SK-N-SH (cell line): ENCODE measurements at regions not wholly inside any gene's neighbourhood (a gene's known extent, or its start where the extent isn't known, plus 50 kb on each side); places are given as distances from the start of the nearest gene placed in this dataset.

Experiments used
- CTCF ChIA-PET: fragments of 300-600, 350-600 bp; formaldehyde crosslinking; extraction: SDS; loops from one replicate; lab custom pipeline; 2021; lab: Yijun Ruan, JAX
- POLR2A ChIA-PET: fragments of 350-600 bp; sonication (Branson Sonifier 250); formaldehyde crosslinking; extraction: SDS; loops from one replicate; lab custom pipeline; 2020; ENCODE audit warnings: antibody characterized with exemption, inconsistent platforms; lab: Yijun Ruan, JAX
- DNase-seq: peaks from one replicate; pipeline ENCODE4 v3.0.0; 2012
- H2AFZ ChIP-seq: fragments of 200-600 bp; sonication (generic); 2 replicates; pipeline ENCODE4 v1.8.1; 2016; ENCODE audit warnings: antibody characterized with exemption, mild to moderate bottlenecking, low read depth
- H3F3A ChIP-seq: fragments of 200-600 bp; sonication (generic); replicated peaks from 2 replicates; pipeline ENCODE3; 2016; ENCODE audit warnings: antibody characterized with exemption, mild to moderate bottlenecking; ENCODE audit not compliant: insufficient read depth
- H3K27ac ChIP-seq, 2 experiments: fragments of 200-500 bp in 1 of 2; fragments of 200-600 bp in 1 of 2; sonication (Bioruptor generic) in 1 of 2; sonication (generic), shearing (Covaris generic) in 1 of 2; 2 replicates each; pipeline versions ENCODE4 v1.5.1 to v1.6.1; 2014 to 2016; ENCODE audit warnings: low read depth in 2 of 2, inconsistent platforms in 1 of 2, low read length in 1 of 2, mild to moderate bottlenecking in 1 of 2, mixed read lengths in 1 of 2
- H3K27me3 ChIP-seq: fragments of 200-600 bp; sonication (generic), shearing (Covaris generic); 2 replicates; pipeline ENCODE4 v1.6.1; 2016; ENCODE audit warnings: mixed run types; ENCODE audit not compliant: insufficient read depth
- H3K36me3 ChIP-seq, 2 experiments: fragments of 200-500 bp in 1 of 2; fragments of 200-600 bp in 1 of 2; sonication (Bioruptor generic) in 1 of 2; sonication (generic) in 1 of 2; replicated peaks in 1 of 2; 2 replicates each; pipeline versions ENCODE3 to v1.5.1; 2014 to 2016; ENCODE audit warnings: low read length in 1 of 2, mild to moderate bottlenecking in 1 of 2; ENCODE audit not compliant: insufficient read depth in 2 of 2, control insufficient read depth in 1 of 2
- H3K4me1 ChIP-seq, 2 experiments: fragments of 200-500 bp in 1 of 2; fragments of 200-600 bp in 1 of 2; sonication (Bioruptor generic) in 1 of 2; sonication (generic), shearing (Covaris generic) in 1 of 2; 2 replicates each; pipeline versions ENCODE4 v1.5.1 to v1.6.1; 2014 to 2016; ENCODE audit warnings: low read depth in 1 of 2, low read length in 1 of 2, mixed run types in 1 of 2; ENCODE audit not compliant: insufficient read depth in 2 of 2, control insufficient read depth in 1 of 2
- H3K4me2 ChIP-seq: fragments of 200-600 bp; sonication (generic), shearing (Covaris generic); 2 replicates; pipeline ENCODE4 v1.6.1; 2017; ENCODE audit warnings: mixed run types
- H3K4me3 ChIP-seq, 2 experiments: fragments of 200-500 bp in 1 of 2; fragments of 200-600 bp in 1 of 2; sonication (Bioruptor generic) in 1 of 2; sonication (generic), shearing (Covaris generic) in 1 of 2; 2 replicates each; pipeline versions ENCODE4 v1.5.1 to v1.8.1; 2014 to 2016; ENCODE audit warnings: low read depth in 2 of 2, inconsistent platforms in 1 of 2, low read length in 1 of 2, mild to moderate bottlenecking in 1 of 2, mixed read lengths in 1 of 2, moderate library complexity in 1 of 2
- H3K79me2 ChIP-seq: fragments of 200-600 bp; sonication (generic); 2 replicates; pipeline ENCODE4 v1.8.1; 2017; ENCODE audit warnings: mild to moderate bottlenecking; ENCODE audit not compliant: insufficient read depth
- H3K9ac ChIP-seq: fragments of 200-600 bp; sonication (generic); 2 replicates; pipeline ENCODE4 v1.6.1; 2017; ENCODE audit warnings: mixed run types
- H3K9me2 ChIP-seq: fragments of 200-600 bp; sonication (generic); 2 replicates; pipeline ENCODE4 v1.6.1; 2017; ENCODE audit warnings: mixed run types
- H3K9me3 ChIP-seq: fragments of 200-600 bp; sonication (generic); 2 replicates; pipeline ENCODE4 v1.6.1; 2017; ENCODE audit warnings: mixed run types, mild to moderate bottlenecking, moderate library complexity
- H4K20me1 ChIP-seq: fragments of 200-600 bp; sonication (generic); 2 replicates; pipeline ENCODE4 v1.6.1; 2017; ENCODE audit warnings: mild to moderate bottlenecking, mixed run types; ENCODE audit not compliant: insufficient read depth
- ELF1 ChIP-seq: IDR thresholded peaks from 2 replicates; pipeline ENCODE4 v1.4.0; 2012
- EZH2phosphoT487 ChIP-seq: fragments of 200-600 bp; sonication (generic); IDR thresholded peaks from 2 replicates; pipeline ENCODE4 v1.6.1; 2017; ENCODE audit warnings: low read depth, mixed run types, mild to moderate bottlenecking, antibody characterized with exemption, moderate library complexity, borderline replicate concordance
- FOXJ3 ChIP-seq: sonication (generic); formaldehyde crosslinking; IDR thresholded peaks from 2 replicates; pipeline ENCODE4 v1.5.1; 2020; ENCODE audit warnings: mild to moderate bottlenecking, missing genetic modification reagents
- FOXM1 ChIP-seq: IDR thresholded peaks from 2 replicates; pipeline ENCODE4 v1.4.0; 2012; ENCODE audit warnings: low read depth, mild to moderate bottlenecking
- GATA2 ChIP-seq: sonication (generic); formaldehyde crosslinking; IDR thresholded peaks from 2 replicates; pipeline ENCODE4 v1.5.0; 2020; ENCODE audit warnings: mild to moderate bottlenecking, missing genetic modification reagents
- JUND ChIP-seq: IDR thresholded peaks from 2 replicates; pipeline ENCODE4 v1.4.0; 2012
- MEF2A ChIP-seq: IDR thresholded peaks from 2 replicates; pipeline ENCODE4 v1.4.0; 2012; ENCODE audit warnings: low read depth, borderline replicate concordance
- NFIC ChIP-seq: IDR thresholded peaks from 2 replicates; pipeline ENCODE4 v1.4.0; 2012; ENCODE audit warnings: borderline replicate concordance
- POLR2AphosphoS5 ChIP-seq: IDR thresholded peaks from 2 replicates; pipeline ENCODE4 v1.6.1; 2012; ENCODE audit warnings: low read depth, low read length
- RCOR1 ChIP-seq: fragments of 150-350 bp; IDR thresholded peaks from 2 replicates; pipeline ENCODE4 v1.6.1; 2017; ENCODE audit warnings: antibody characterized with exemption, low read length
- SMC3 ChIP-seq: IDR thresholded peaks from 2 replicates; pipeline ENCODE4 v1.6.1; 2012; ENCODE audit warnings: low read depth, low read length, improper control_type of control experiment
- TAF1 ChIP-seq: IDR thresholded peaks from 2 replicates; pipeline ENCODE4 v1.6.1; 2012; ENCODE audit warnings: low read depth, mild to moderate bottlenecking, low read length, moderate library complexity, borderline replicate concordance
- TCF12 ChIP-seq: IDR thresholded peaks from 2 replicates; pipeline ENCODE4 v1.4.0; 2012
- YY1 ChIP-seq: IDR thresholded peaks from 2 replicates; pipeline ENCODE4 v1.4.0; 2012; ENCODE audit warnings: low read depth, mild to moderate bottlenecking
- WGBS: methylation state at CpG from one replicate; pipeline ENCODE4 v1.1.6; 2017; ENCODE audit warnings: low lambda C conversion rate; 5-methylcytosine and 5-hydroxymethylcytosine counted together
- TF ChIP-seq, protein P1 (sequence below): fragments of 150-350 bp; IDR thresholded peaks from 2 replicates; pipeline ENCODE4 v1.6.1; 2016; ENCODE audit warnings: mild to moderate bottlenecking, low read depth, low read length
- TF ChIP-seq, protein P2 (sequence below): fragments of 200-600 bp; sonication (generic); IDR thresholded peaks from 2 replicates; pipeline ENCODE4 v1.6.1; 2017; ENCODE audit warnings: antibody characterized with exemption, mild to moderate bottlenecking, moderate library complexity
- TF ChIP-seq, protein P3 (sequence below): IDR thresholded peaks from 2 replicates; pipeline ENCODE4 v1.4.0; 2012; ENCODE audit warnings: low read depth, borderline replicate concordance
- TF ChIP-seq, protein P4 (sequence below): fragments of 150-350 bp; IDR thresholded peaks from 2 replicates; pipeline ENCODE4 v1.6.1; 2017; ENCODE audit warnings: antibody characterized with exemption, low read length, low read depth, borderline replicate concordance
- TF ChIP-seq, protein P5 (sequence below): IDR thresholded peaks from 2 replicates; pipeline ENCODE4 v1.4.0; 2012; ENCODE audit warnings: low read depth

DNA sequence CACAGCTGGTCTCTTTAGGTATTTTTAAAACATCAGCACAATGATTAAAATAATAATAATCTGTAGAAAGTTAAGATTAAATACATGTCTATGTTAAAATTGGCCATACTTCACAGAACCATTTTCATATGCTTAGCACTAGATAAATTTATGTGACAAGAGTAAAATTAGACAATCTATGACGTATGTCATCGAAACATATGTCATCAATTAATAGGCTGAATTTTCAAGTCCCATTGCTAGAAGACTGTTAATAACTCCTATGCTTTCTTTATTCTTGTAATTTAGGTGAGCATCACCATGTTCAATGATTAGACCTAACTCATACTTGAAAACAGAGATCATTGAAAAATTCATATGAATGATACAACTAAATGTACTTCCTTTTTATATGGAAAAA is 593.3 kb upstream of the KCNMB2 start:
- no peak for DNase-seq
- H3K4me1 ChIP-seq: no peaks in the 10 kb centered on the region; a peak in 2 of 4 replicates
- no peaks in the 10 kb centered on the region for H3K9me3 ChIP-seq
- no peak overlapping the region for H3K4me2 ChIP-seq
- H3K27ac ChIP-seq: no peak overlapping the region
- no peaks in the 10 kb centered on the region for H3K79me2 ChIP-seq
- CTCF ChIA-PET: interaction anchor here (1.0 to 1.1 kb wide), 2 partner anchors 20 to 201 kb away, joined by 3 read pairs; no protein-coding TSS in a partner anchor
- TF ChIP-seq, protein P1, sequence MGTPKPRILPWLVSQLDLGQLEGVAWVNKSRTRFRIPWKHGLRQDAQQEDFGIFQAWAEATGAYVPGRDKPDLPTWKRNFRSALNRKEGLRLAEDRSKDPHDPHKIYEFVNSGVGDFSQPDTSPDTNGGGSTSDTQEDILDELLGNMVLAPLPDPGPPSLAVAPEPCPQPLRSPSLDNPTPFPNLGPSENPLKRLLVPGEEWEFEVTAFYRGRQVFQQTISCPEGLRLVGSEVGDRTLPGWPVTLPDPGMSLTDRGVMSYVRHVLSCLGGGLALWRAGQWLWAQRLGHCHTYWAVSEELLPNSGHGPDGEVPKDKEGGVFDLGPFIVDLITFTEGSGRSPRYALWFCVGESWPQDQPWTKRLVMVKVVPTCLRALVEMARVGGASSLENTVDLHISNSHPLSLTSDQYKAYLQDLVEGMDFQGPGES: no peak
- no peak for TF ChIP-seq ELF1
- TF ChIP-seq GATA2 (CRISPR knock-in tag): no peak
- TF ChIP-seq POLR2AphosphoS5: no peak
- no peak for TF ChIP-seq FOXM1
- no peak for TF ChIP-seq YY1
- TF ChIP-seq EZH2phosphoT487: no peak
- no peak for TF ChIP-seq MEF2A
- TF ChIP-seq NFIC: no peak
- no peak for TF ChIP-seq TCF12
- TF ChIP-seq, protein P2, sequence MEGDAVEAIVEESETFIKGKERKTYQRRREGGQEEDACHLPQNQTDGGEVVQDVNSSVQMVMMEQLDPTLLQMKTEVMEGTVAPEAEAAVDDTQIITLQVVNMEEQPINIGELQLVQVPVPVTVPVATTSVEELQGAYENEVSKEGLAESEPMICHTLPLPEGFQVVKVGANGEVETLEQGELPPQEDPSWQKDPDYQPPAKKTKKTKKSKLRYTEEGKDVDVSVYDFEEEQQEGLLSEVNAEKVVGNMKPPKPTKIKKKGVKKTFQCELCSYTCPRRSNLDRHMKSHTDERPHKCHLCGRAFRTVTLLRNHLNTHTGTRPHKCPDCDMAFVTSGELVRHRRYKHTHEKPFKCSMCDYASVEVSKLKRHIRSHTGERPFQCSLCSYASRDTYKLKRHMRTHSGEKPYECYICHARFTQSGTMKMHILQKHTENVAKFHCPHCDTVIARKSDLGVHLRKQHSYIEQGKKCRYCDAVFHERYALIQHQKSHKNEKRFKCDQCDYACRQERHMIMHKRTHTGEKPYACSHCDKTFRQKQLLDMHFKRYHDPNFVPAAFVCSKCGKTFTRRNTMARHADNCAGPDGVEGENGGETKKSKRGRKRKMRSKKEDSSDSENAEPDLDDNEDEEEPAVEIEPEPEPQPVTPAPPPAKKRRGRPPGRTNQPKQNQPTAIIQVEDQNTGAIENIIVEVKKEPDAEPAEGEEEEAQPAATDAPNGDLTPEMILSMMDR: no peak
- TF ChIP-seq JUND: no peak
- no peak for TF ChIP-seq FOXJ3 (CRISPR knock-in tag)
- TF ChIP-seq, protein P3, sequence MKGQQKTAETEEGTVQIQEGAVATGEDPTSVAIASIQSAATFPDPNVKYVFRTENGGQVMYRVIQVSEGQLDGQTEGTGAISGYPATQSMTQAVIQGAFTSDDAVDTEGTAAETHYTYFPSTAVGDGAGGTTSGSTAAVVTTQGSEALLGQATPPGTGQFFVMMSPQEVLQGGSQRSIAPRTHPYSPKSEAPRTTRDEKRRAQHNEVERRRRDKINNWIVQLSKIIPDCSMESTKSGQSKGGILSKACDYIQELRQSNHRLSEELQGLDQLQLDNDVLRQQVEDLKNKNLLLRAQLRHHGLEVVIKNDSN: no peak
- H3K36me3 ChIP-seq: no peaks in the 10 kb centered on the region
- H3K4me3 ChIP-seq: no peak overlapping the region
- no peaks in the 10 kb centered on the region for H4K20me1 ChIP-seq
- no peaks in the 10 kb centered on the region for H3K27me3 ChIP-seq
- 97% methylated on average over 2 of the region's 2 CpGs for WGBS
- H3K9me2 ChIP-seq: no peaks in the 10 kb centered on the region
- H3F3A ChIP-seq: no peaks in the 10 kb centered on the region
- no peak overlapping the region for H2AFZ ChIP-seq
- no peak overlapping the region for H3K9ac ChIP-seq
- POLR2A ChIA-PET: no interaction called here

DNA sequence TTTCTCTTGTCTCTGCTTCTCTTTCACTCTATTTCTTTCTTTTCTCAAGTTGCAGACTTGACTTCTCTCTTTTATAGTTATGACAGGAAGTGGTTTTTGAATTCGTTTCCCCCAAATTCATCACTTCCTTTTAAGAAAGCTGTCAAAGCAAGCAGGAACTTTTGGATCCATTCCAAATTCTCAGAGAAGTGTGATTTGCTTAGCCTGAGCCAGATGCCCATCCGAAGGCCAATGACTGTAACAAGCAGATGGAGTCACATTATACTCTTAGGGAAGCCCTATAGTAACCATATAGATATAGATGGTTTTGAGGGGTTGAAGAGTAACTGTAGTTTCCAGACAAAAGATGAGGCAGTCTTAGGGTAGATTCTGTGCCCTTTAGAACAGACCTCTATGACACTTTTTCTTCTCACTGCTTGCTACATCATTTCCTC is 592.0 kb upstream of the KCNMB2 start:
- Histone ChIP-seq H3K4me3 (no peak overlapping the region), H3K9me3 (no peaks in the 10 kb centered on the region), H3K79me2 (no peaks in the 10 kb centered on the region), H3K9me2 (no peaks in the 10 kb centered on the region), H3K4me1 (no peaks in the 10 kb centered on the region; a peak in 1 of 4 replicates), H3K27ac (no peak overlapping the region), H3K27me3 (no peaks in the 10 kb centered on the region), H3K36me3 (no peaks in the 10 kb centered on the region), H3F3A (no peaks in the 10 kb centered on the region), H4K20me1 (no peaks in the 10 kb centered on the region), H3K9ac (no peak overlapping the region), H2AFZ (no peak overlapping the region), H3K4me2 (no peak overlapping the region)
- POLR2A ChIA-PET: no interaction called here
- CTCF ChIA-PET: no interaction called here
- WGBS: 69% methylated on average over 2 of the region's 2 CpGs
- DNase-seq: no peak
- TF ChIP-seq, protein P2: no peak
- TF ChIP-seq RCOR1 (no peak), TCF12 (no peak), SMC3 (no peak), YY1 (no peak), TAF1 (no peak)
- TF ChIP-seq, protein P1: no peak
- TF ChIP-seq, protein P4, sequence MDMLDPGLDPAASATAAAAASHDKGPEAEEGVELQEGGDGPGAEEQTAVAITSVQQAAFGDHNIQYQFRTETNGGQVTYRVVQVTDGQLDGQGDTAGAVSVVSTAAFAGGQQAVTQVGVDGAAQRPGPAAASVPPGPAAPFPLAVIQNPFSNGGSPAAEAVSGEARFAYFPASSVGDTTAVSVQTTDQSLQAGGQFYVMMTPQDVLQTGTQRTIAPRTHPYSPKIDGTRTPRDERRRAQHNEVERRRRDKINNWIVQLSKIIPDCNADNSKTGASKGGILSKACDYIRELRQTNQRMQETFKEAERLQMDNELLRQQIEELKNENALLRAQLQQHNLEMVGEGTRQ: no peak
- TF ChIP-seq, protein P3: no peak
- TF ChIP-seq, protein P5, sequence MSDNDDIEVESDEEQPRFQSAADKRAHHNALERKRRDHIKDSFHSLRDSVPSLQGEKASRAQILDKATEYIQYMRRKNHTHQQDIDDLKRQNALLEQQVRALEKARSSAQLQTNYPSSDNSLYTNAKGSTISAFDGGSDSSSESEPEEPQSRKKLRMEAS: no peak
